Effector memory CD4-positive, alpha-beta T cell (primary cell): ENCODE measurements at regions not wholly inside any gene's neighbourhood (a gene's known extent, or its start where the extent isn't known, plus 50 kb on each side); places are given as distances from the start of the nearest gene placed in this dataset.

ENCODE experiments used
- DNase-seq, 3 donors: peaks; one replicate each; pipeline ENCODE4 v3.0.0-alpha.2; 2020
- H3K27ac ChIP-seq: 2 replicates; pipeline ENCODE4 v1.7.0; 2013; ENCODE audit warnings: mild to moderate bottlenecking, low read length, moderate library complexity; ENCODE audit not compliant: insufficient read depth, poor library complexity, severe bottlenecking
- H3K27me3 ChIP-seq: replicated peaks from 2 replicates; pipeline ENCODE4 v1.7.0; 2013; ENCODE audit warnings: mild to moderate bottlenecking, low read length; ENCODE audit not compliant: insufficient read depth, control insufficient read depth, poor library complexity, severe bottlenecking
- H3K36me3 ChIP-seq: 2 replicates; pipeline ENCODE4 v1.7.0; 2013; ENCODE audit warnings: mild to moderate bottlenecking, low read length, moderate library complexity; ENCODE audit not compliant: control insufficient read depth, insufficient read depth
- H3K4me1 ChIP-seq: 2 replicates; pipeline ENCODE4 v1.7.0; 2013; ENCODE audit warnings: low read length, mild to moderate bottlenecking; ENCODE audit not compliant: control insufficient read depth, insufficient read depth, poor library complexity, severe bottlenecking
- H3K4me3 ChIP-seq: 2 replicates; pipeline ENCODE4 v1.7.0; 2013; ENCODE audit warnings: low read length, low read depth, mild to moderate bottlenecking; ENCODE audit not compliant: insufficient read depth, poor library complexity, severe bottlenecking
- H3K9me3 ChIP-seq: 2 replicates; pipeline ENCODE4 v1.7.0; 2013; ENCODE audit warnings: mild to moderate bottlenecking, low read length, moderate library complexity; ENCODE audit not compliant: control insufficient read depth

DNA sequence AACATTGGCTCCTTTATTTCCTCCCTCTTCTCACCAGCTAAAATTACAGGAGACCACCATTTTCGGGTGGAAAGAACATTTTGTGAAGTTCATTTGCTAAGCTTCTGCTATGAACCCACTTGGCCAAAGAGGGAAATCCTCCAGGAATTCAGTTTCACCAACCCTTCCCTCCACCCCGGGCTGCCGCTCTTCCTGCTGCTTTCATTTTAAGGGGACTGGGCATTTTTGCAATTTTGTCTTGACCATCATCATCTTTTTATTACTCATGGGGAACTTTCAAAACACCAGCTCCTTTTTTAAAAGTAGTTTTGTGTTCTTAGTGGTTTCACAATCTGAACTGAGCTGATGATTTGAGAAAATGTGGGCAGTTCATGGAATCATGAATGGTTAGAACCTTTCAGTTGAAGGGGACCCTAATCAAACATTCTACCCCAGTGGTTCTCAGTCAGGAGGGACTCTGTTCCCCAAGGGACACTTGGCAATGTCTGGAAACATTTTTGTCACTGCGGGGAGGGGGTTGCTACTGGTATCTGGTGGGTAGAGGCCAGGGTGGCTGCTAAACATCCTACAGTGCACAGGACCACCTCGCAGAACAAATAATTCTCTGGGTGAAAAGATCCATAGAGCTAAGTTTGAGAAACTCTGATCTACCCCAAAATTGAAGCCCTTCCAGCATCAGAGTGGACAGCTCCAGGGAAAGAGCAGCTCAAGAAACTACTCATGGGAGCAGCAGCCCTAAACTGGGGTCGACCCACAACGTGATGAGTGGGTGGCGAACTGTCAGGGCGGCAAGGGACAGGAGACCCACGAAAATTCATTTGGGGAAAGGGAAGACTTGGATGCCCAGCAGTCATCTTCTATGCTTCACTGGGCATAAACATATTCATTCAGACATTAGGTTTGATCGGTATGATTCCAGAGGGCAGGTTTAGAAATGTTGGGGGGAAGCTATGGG, 92.9 kb downstream of the ACKR3 start:
- DNase-seq, result no peak

GRCh38 chr2:236663287-236664101, 93.9 kb downstream of the ACKR3 start:
- H3K9me3 ChIP-seq, result no peaks in the 10 kb centered on the region
- no peaks in the 10 kb centered on the region for H3K4me1 ChIP-seq
- no peaks in the 10 kb centered on the region for H3K27me3 ChIP-seq
- DNase-seq, result no peak
- H3K36me3 ChIP-seq, result no peaks in the 10 kb centered on the region
- no peak overlapping the region for H3K27ac ChIP-seq
- no peak overlapping the region for H3K4me3 ChIP-seq

More for the DNA sequence above, 92.9 kb downstream of the ACKR3 start:
- no peaks in the 10 kb centered on the region for H3K4me1 ChIP-seq
- H3K36me3 ChIP-seq, result no peaks in the 10 kb centered on the region
- no peaks in the 10 kb centered on the region for H3K27me3 ChIP-seq
- no peak overlapping the region for H3K27ac ChIP-seq
- no peaks in the 10 kb centered on the region for H3K9me3 ChIP-seq
- H3K4me3 ChIP-seq, result no peak overlapping the region

- DNase-seq, result no peak
- H3K4me1 ChIP-seq, result no peaks in the 10 kb centered on the region
- no peaks in the 10 kb centered on the region for H3K36me3 ChIP-seq
- H3K4me3 ChIP-seq, result no peak overlapping the region
- no peaks in the 10 kb centered on the region for H3K27me3 ChIP-seq
- no peaks in the 10 kb centered on the region for H3K9me3 ChIP-seq
- no peak overlapping the region for H3K27ac ChIP-seq
Observed at GRCh38 chr2:236664136-236664535, 94.5 kb downstream of the ACKR3 start.

GRCh38 chr2:236665101-236665500, 95.5 kb downstream of the ACKR3 start:
- Histone ChIP-seq H3K4me3 (no peak overlapping the region), H3K4me1 (no peaks in the 10 kb centered on the region), H3K27me3 (no peaks in the 10 kb centered on the region), H3K27ac (no peak overlapping the region), H3K9me3 (no peaks in the 10 kb centered on the region), H3K36me3 (no peaks in the 10 kb centered on the region)
- no peak for DNase-seq

GRCh38 chr2:236665572-236666118, 96.0 kb downstream of the ACKR3 start:
- Histone ChIP-seq H3K27me3 (no peaks in the 10 kb centered on the region), H3K27ac (no peak overlapping the region), H3K9me3 (no peaks in the 10 kb centered on the region), H3K4me3 (no peak overlapping the region), H3K4me1 (no peaks in the 10 kb centered on the region), H3K36me3 (no peaks in the 10 kb centered on the region)
- no peak for DNase-seq

- H3K36me3 ChIP-seq, result no peaks in the 10 kb centered on the region
- DNase-seq, result no peak
- H3K4me1 ChIP-seq, result no peaks in the 10 kb centered on the region
Observed at GRCh38 chr2:236666646-236667204, 97.1 kb downstream of the ACKR3 start.

DNA sequence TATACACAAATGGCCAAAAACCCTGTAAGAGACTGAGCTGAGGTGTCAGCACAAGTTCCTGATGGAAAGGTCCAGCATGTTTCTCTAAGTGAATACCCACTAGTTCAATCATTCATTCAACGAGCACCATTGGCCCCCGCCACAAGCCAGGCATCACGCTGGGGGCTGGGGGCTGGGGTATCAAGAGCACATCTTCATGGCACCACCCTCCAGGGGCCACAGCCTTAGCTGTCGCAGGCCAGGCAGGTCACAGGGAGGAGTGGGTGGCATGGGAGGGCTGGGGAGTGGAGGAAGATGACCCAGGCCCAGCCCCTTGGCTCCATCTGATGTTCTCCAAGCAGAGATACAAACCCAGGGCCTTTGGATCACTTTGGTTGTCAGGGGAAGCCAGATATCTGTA, 97.9 kb downstream of the ACKR3 start:
- H3K9me3 ChIP-seq, result no peaks in the 10 kb centered on the region

More at GRCh38 chr2:236666646-236667204, 97.1 kb downstream of the ACKR3 start:
- no peak overlapping the region for H3K4me3 ChIP-seq
- no peak overlapping the region for H3K27ac ChIP-seq
- H3K27me3 ChIP-seq, result no peaks in the 10 kb centered on the region
- no peaks in the 10 kb centered on the region for H3K9me3 ChIP-seq

GRCh38 chr2:236668531-236668969, 98.9 kb downstream of the ACKR3 start:
- Histone ChIP-seq H3K27me3 (no peaks in the 10 kb centered on the region), H3K27ac (no peak overlapping the region), H3K9me3 (no peaks in the 10 kb centered on the region), H3K4me3 (no peak overlapping the region), H3K4me1 (no peaks in the 10 kb centered on the region), H3K36me3 (no peaks in the 10 kb centered on the region)
- no peak for DNase-seq

More for the DNA sequence above, 97.9 kb downstream of the ACKR3 start:
- no peak overlapping the region for H3K27ac ChIP-seq
- no peaks in the 10 kb centered on the region for H3K27me3 ChIP-seq
- no peak overlapping the region for H3K4me3 ChIP-seq
- H3K4me1 ChIP-seq, result no peaks in the 10 kb centered on the region
- DNase-seq, result no peak
- H3K36me3 ChIP-seq, result no peaks in the 10 kb centered on the region

DNA sequence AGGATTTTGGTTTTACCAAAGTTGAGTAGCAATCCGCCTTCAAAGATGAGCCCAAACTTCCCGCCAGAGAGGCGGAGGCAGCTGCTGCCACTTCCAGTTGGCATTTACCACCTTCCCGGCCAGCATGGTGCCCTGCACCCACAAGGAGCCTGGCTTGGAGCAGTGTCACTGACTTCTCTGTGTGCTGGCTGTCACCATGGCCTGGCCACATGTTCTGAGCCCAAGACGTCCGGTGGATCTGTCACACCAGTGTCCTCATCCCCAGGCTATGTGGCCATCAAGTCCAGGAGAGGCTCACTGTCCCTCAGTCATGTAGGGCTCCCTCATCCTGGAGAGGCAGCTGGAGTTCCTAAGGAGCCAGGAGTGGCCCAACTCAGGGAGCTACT, 100.6 kb downstream of the ACKR3 start:
- Histone ChIP-seq H3K9me3 (no peaks in the 10 kb centered on the region), H3K27me3 (no peaks in the 10 kb centered on the region), H3K4me1 (no peaks in the 10 kb centered on the region), H3K4me3 (no peak overlapping the region), H3K27ac (no peak overlapping the region), H3K36me3 (no peaks in the 10 kb centered on the region)
- DNase-seq, result no peak
